Esophagus squamous epithelium (tissue), 5 donors: ENCODE measurements at regions not wholly inside any gene's neighbourhood (a gene's known extent, or its start where the extent isn't known, plus 50 kb on each side); places are given as distances from the start of the nearest gene placed in this dataset.
"Not testable (repeated sequence)": the region's sequence is repeated elsewhere in the genome, so short reads cannot be mapped to it uniquely, and the experiment has no call there.

ENCODE experiments used
- DNase-seq: peaks from one replicate; lab custom pipeline; 2025; lab: John Stamatoyannopoulos, UW
- H3K27ac ChIP-seq, 4 donors: fragments of 200-600 bp; sonication (generic); one replicate each; pipeline ENCODE4 v1.5.1; 2016 to 2019; ENCODE audit warnings: mild to moderate bottlenecking in 1 of 4
- H3K27me3 ChIP-seq, 4 donors: fragments of 200-600 bp; sonication (generic); 1 replicate in 3 of 4; 2 replicates in 1 of 4; pipeline versions ENCODE4 v1.5.1 to v1.6.0; 2017 to 2021; ENCODE audit warnings: antibody characterized with exemption in 1 of 4
- H3K36me3 ChIP-seq, 3 donors: fragments of 200-600 bp; sonication (generic); one replicate each; pipeline ENCODE4 v1.5.1; 2016 to 2019
- H3K4me1 ChIP-seq, 3 donors: fragments of 200-600 bp; sonication (generic); one replicate each; pipeline ENCODE4 v1.5.1; 2017 to 2019
- H3K4me3 ChIP-seq, 4 donors: fragments of 200-600 bp; sonication (generic); 1 replicate in 3 of 4; 2 replicates in 1 of 4; pipeline ENCODE4 v1.5.1; 2016 to 2019; ENCODE audit warnings: mild to moderate bottlenecking in 2 of 4, moderate library complexity in 1 of 4
- H3K9me3 ChIP-seq, 3 donors: fragments of 200-600 bp; sonication (generic); one replicate each; pipeline ENCODE4 v1.5.1; 2016 to 2019
- POLR2A ChIP-seq, 4 donors: fragments of 450-650 bp; IDR thresholded peaks; one replicate each; pipeline ENCODE4 v1.6.1; 2017; ENCODE audit warnings: antibody characterized with exemption in 4 of 4, mild to moderate bottlenecking in 4 of 4, moderate library complexity in 3 of 4
- WGBS, 2 donors: methylation state at CpG; one replicate each; pipeline ENCODE4 v1.1.5; 2018; 5-methylcytosine and 5-hydroxymethylcytosine counted together
- intact Hi-C: fragments of 100-400 bp; cut with DNase I; formaldehyde crosslinking; loops from one replicate; pipeline ENCODE4 v1.15.0; 2022
- TF ChIP-seq, protein P1 (sequence below), 6 experiments: fragments of 450-650 bp in 4 of 6; fragments of 200-600 bp in 2 of 6; sonication (generic) in 2 of 6; IDR thresholded peaks; one replicate each; pipeline ENCODE4 v1.5.1; 2016 to 2019; ENCODE audit warnings: antibody characterized with exemption in 6 of 6, mild to moderate bottlenecking in 4 of 6, moderate library complexity in 4 of 6
- donor health status: DM: yes; HTN: yes; CAD: no.

- H3K9me3 ChIP-seq: no peaks in the 10 kb centered on the region
- no peaks in the 10 kb centered on the region for H3K36me3 ChIP-seq
- DNase-seq: no peak
- TF ChIP-seq, protein P1, sequence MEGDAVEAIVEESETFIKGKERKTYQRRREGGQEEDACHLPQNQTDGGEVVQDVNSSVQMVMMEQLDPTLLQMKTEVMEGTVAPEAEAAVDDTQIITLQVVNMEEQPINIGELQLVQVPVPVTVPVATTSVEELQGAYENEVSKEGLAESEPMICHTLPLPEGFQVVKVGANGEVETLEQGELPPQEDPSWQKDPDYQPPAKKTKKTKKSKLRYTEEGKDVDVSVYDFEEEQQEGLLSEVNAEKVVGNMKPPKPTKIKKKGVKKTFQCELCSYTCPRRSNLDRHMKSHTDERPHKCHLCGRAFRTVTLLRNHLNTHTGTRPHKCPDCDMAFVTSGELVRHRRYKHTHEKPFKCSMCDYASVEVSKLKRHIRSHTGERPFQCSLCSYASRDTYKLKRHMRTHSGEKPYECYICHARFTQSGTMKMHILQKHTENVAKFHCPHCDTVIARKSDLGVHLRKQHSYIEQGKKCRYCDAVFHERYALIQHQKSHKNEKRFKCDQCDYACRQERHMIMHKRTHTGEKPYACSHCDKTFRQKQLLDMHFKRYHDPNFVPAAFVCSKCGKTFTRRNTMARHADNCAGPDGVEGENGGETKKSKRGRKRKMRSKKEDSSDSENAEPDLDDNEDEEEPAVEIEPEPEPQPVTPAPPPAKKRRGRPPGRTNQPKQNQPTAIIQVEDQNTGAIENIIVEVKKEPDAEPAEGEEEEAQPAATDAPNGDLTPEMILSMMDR (IDR thresholded peaks at IDR 0.05): no peak
- TF ChIP-seq POLR2A (IDR thresholded peaks at IDR 0.05): no peak
- intact Hi-C loops: no loop called here
- H3K4me3 ChIP-seq: no peak overlapping the region
- H3K4me1 ChIP-seq: no peaks in the 10 kb centered on the region
- H3K27me3 ChIP-seq: no peaks in the 10 kb centered on the region
- 77 to 84% methylated on average over 11 of the region's 11 CpGs for WGBS, 2 donors
- H3K27ac ChIP-seq: no peak overlapping the region
Observed at GRCh38 chr18:77405096-77405495, 155.4 kb downstream of the GALR1 start.

DNA sequence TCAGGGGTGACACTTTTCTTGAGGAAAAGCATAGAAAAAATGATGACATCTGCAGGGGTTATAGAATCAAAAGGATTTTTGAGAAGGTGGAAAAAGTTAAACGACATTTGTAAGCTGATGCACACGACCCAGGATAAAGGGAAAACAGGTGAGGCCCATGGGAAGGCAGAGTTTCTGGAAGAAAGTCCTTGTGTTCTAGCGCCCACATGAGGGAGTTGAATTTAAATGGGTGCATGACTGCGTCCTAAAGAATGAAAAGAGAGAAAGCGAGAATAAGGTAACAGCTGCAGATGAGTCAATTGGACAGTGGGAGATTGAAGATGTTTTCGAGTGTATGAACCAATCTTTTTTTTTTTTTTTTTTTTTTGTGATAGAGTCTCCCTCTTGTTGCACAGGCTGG lies 158.1 kb downstream of the GALR1 start:
- TF ChIP-seq, protein P1 (IDR thresholded peaks at IDR 0.05): no peak
- TF ChIP-seq POLR2A (IDR thresholded peaks at IDR 0.05): no peak
- H3K27ac ChIP-seq: no peak overlapping the region
- no peaks in the 10 kb centered on the region for H3K36me3 ChIP-seq
- no peaks in the 10 kb centered on the region for H3K4me1 ChIP-seq
- intact Hi-C loops: no loop called here
- H3K27me3 ChIP-seq: no peaks in the 10 kb centered on the region
- H3K9me3 ChIP-seq: no peaks in the 10 kb centered on the region
- no peak for DNase-seq
- 56 to 61% methylated on average over 6 of the region's 6 CpGs for WGBS, 2 donors
- no peak overlapping the region for H3K4me3 ChIP-seq

GRCh38 chr18:77421546-77421945 lies 171.9 kb downstream of the GALR1 start:
- H3K9me3 ChIP-seq, H3K4me1 ChIP-seq, H3K36me3 ChIP-seq, H3K4me3 ChIP-seq, intact Hi-C loops, DNase-seq, H3K27me3 ChIP-seq, H3K27ac ChIP-seq: not testable (repeated sequence)
- WGBS, 2 donors: 89 to 93% methylated on average over 10 to 18 of the region's 28 CpGs

DNA sequence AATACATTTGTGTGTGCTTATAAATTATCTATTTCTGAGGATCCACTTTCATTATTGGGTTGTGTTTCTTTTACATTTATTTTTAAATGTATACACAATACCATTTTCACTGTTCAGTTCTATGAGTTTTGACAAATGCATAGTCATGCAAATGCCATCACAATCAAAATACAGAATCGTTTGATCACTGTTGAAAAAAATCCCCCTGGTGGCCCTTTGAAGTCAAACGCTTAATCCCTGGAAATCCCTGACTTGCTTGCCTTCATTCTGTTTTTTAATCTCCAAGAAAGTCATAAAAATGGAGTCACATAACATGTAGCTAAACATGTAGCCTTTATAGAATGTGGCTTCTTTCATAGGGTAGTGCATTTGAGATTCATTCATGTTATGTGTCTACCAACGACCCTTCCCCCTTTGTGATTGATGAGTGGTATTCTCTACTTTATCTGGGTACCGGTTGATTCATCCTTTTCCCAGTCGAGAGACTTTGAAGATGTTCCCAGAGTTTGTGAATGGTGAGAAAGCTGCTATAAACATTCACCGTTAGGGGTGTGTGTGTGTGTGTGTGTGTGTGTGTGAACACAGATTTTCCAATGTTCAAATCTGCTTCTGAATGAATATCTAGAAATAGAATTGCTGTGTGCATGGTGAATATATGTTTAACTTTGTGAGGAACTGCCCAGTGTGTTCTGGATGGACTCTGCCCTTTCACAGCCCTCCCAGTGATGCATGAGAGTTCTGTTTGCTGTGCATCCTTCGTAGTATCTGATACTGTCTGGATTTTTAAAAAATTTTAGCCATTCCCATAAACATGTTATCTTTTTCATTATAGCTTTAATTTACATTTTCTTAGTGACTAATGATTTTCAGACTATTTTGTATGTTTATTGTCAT lies 173.6 kb downstream of the GALR1 start:
- intact Hi-C loops: no loop called here
- WGBS, 2 donors: 21 to 36% methylated on average over 7 of the region's 7 CpGs

GRCh38 chr18:77433076-77433475 lies 183.4 kb downstream of the GALR1 start:
- Histone ChIP-seq H3K9me3 (no peaks in the 10 kb centered on the region), H3K4me1 (no peaks in the 10 kb centered on the region), H3K27ac (no peak overlapping the region), H3K4me3 (no peak overlapping the region), H3K36me3 (no peaks in the 10 kb centered on the region), H3K27me3 (no peaks in the 10 kb centered on the region)
- TF ChIP-seq, protein P1 (IDR thresholded peaks at IDR 0.05): no peak
- TF ChIP-seq POLR2A (IDR thresholded peaks at IDR 0.05): no peak
- DNase-seq: no peak
- WGBS, 2 donors: 39 to 43% methylated on average over 1 of the region's 1 CpG
- intact Hi-C loops: no loop called here

More for the DNA sequence above, 173.6 kb downstream of the GALR1 start:
- H3K4me3 ChIP-seq: no peak overlapping the region
- H3K9me3 ChIP-seq: no peaks in the 10 kb centered on the region
- no peaks in the 10 kb centered on the region for H3K36me3 ChIP-seq
- H3K27ac ChIP-seq: no peak overlapping the region
- DNase-seq: no peak
- H3K27me3 ChIP-seq: no peaks in the 10 kb centered on the region
- TF ChIP-seq POLR2A (IDR thresholded peaks at IDR 0.05): no peak
- TF ChIP-seq, protein P1 (IDR thresholded peaks at IDR 0.05): no peak
- H3K4me1 ChIP-seq: no peaks in the 10 kb centered on the region
